Tibial artery (tissue), 4 donors: ENCODE measurements at regions not wholly inside any gene's neighbourhood (a gene's known extent, or its start where the extent isn't known, plus 50 kb on each side); places are given as distances from the start of the nearest gene placed in this dataset.

Experiments used
- DNase-seq, 2 donors: peaks; one replicate each; pipeline ENCODE4 v3.0.0-alpha.2; 2019
- H3K27ac ChIP-seq, 2 donors: fragments of 200-600 bp; sonication (generic) in 1 of 2; 1 replicate in 1 of 2; 2 replicates in 1 of 2; pipeline ENCODE4 v1.5.1; 2018 to 2019; ENCODE audit warnings: mild to moderate bottlenecking in 1 of 2
- H3K27me3 ChIP-seq, 2 donors: fragments of 200-600 bp; sonication (generic) in 1 of 2; one replicate each; pipeline versions ENCODE4 v1.5.1 to v1.6.0; 2016 to 2019
- H3K36me3 ChIP-seq, 3 donors: fragments of 200-600 bp; sonication (generic) in 2 of 3; one replicate each; pipeline ENCODE4 v1.5.1; 2016 to 2019; ENCODE audit warnings: mild to moderate bottlenecking in 2 of 3
- H3K4me1 ChIP-seq, 4 donors: fragments of 200-600 bp; sonication (generic) in 2 of 4; 1 replicate in 3 of 4; 2 replicates in 1 of 4; pipeline ENCODE4 v1.5.1; 2016 to 2019
- H3K4me3 ChIP-seq, 2 donors: fragments of 200-600 bp; sonication (generic) in 1 of 2; 1 replicate in 1 of 2; 2 replicates in 1 of 2; pipeline ENCODE4 v1.5.1; 2018 to 2019; ENCODE audit warnings: mild to moderate bottlenecking in 2 of 2
- H3K9me3 ChIP-seq, 3 donors: fragments of 200-600 bp; sonication (generic) in 1 of 3; one replicate each; pipeline ENCODE4 v1.5.1; 2016 to 2019
- CTCF ChIP-seq, 2 experiments: fragments of 200-600 bp in 1 of 2; fragments of 450-650 bp in 1 of 2; IDR thresholded peaks; one replicate each; pipeline ENCODE4 v1.5.1; 2017 to 2019; ENCODE audit warnings: antibody characterized with exemption in 2 of 2, mild to moderate bottlenecking in 1 of 2, moderate library complexity in 1 of 2
- intact Hi-C: fragments of 100-400 bp; cut with DNase I; formaldehyde crosslinking; loops from one replicate; pipeline ENCODE4 v1.15.0; 2023; ENCODE audit warnings: low total_unique reads

GRCh38 chr18:67001052-67001451, 397.2 kb upstream of the CDH19 start:
- no peak overlapping the region for H3K27ac ChIP-seq
- TF ChIP-seq CTCF (IDR thresholded peaks at IDR 0.05), result no peak
- no peaks in the 10 kb centered on the region for H3K36me3 ChIP-seq
- intact Hi-C loops, result no loop called here
- H3K9me3 ChIP-seq, result no peaks in the 10 kb centered on the region
- DNase-seq, result no peak
- H3K4me1 ChIP-seq, result no peaks in the 10 kb centered on the region
- H3K27me3 ChIP-seq, result no peaks in the 10 kb centered on the region
- H3K4me3 ChIP-seq, result no peak overlapping the region

- H3K27me3 ChIP-seq, result no peaks in the 10 kb centered on the region
- H3K27ac ChIP-seq, result no peak overlapping the region
- H3K4me1 ChIP-seq, result no peaks in the 10 kb centered on the region
- no peak for DNase-seq
- no peaks in the 10 kb centered on the region for H3K36me3 ChIP-seq
- intact Hi-C loops, result no loop called here
- no peak for TF ChIP-seq CTCF (IDR thresholded peaks at IDR 0.05)
- no peak overlapping the region for H3K4me3 ChIP-seq
- H3K9me3 ChIP-seq, result no peaks in the 10 kb centered on the region
Observed at GRCh38 chr18:66999003-66999402, 395.1 kb upstream of the CDH19 start.

GRCh38 chr18:66995270-66995669, 391.4 kb upstream of the CDH19 start:
- no peak overlapping the region for H3K27ac ChIP-seq
- H3K4me3 ChIP-seq, result no peak overlapping the region
- no peak for DNase-seq
- H3K36me3 ChIP-seq, result no peaks in the 10 kb centered on the region
- H3K27me3 ChIP-seq, result no peaks in the 10 kb centered on the region
- no peaks in the 10 kb centered on the region for H3K9me3 ChIP-seq
- intact Hi-C loops, result no loop called here
- no peak for TF ChIP-seq CTCF (IDR thresholded peaks at IDR 0.05)
- no peaks in the 10 kb centered on the region for H3K4me1 ChIP-seq

DNA sequence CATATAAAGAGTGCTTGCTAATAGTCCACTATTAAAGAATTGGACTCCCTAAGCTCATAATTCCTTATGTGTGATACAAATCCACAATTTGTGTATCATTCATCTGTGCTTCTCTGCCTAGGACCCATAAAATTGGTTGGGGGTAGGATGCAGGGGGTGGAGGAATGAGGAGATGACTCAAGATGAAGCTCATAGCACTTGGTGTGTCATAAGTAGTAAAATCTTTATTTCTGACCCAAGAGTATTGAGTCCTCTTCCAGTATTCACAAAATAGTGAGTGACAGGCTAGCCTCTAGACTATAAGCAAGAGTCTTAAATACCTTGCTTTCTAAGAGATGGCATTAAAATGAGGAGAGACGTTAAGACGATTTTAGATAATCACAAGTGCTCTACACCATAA, 390.9 kb upstream of the CDH19 start:
- Histone ChIP-seq H3K4me3 (no peak overlapping the region), H3K27me3 (no peaks in the 10 kb centered on the region), H3K27ac (no peak overlapping the region), H3K36me3 (no peaks in the 10 kb centered on the region), H3K9me3 (no peaks in the 10 kb centered on the region), H3K4me1 (no peaks in the 10 kb centered on the region)
- DNase-seq, result no peak
- intact Hi-C loops, result no loop called here
- TF ChIP-seq CTCF (IDR thresholded peaks at IDR 0.05), result no peak

DNA sequence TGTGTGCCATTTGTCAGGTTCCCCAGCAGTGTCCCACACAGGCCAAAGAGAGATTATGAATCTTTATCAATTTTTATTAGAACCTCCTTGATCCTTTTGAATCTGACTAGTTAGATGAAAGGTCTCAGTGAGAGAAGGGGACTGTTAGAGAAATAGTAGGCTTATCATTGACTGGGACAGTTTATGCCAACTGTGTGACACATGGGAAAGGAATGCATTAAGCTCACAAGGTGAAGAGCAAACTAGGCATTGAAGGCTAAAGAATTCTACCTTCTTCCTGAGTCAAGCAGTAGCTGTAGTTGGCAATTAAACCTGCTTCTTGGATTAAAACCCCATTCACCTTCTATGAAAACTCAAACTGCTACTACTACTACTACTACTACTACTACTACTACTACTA, 389.6 kb upstream of the CDH19 start:
- Histone ChIP-seq H3K36me3 (no peaks in the 10 kb centered on the region), H3K4me3 (no peak overlapping the region), H3K27ac (no peak overlapping the region), H3K27me3 (no peaks in the 10 kb centered on the region), H3K9me3 (no peaks in the 10 kb centered on the region), H3K4me1 (no peaks in the 10 kb centered on the region)
- intact Hi-C loops, result no loop called here
- DNase-seq, result no peak
- no peak for TF ChIP-seq CTCF (IDR thresholded peaks at IDR 0.05)

- TF ChIP-seq CTCF (IDR thresholded peaks at IDR 0.05), result no peak
- Histone ChIP-seq H3K36me3 (no peaks in the 10 kb centered on the region), H3K27ac (no peak overlapping the region), H3K4me3 (no peak overlapping the region), H3K4me1 (no peaks in the 10 kb centered on the region), H3K9me3 (no peaks in the 10 kb centered on the region), H3K27me3 (no peaks in the 10 kb centered on the region)
- DNase-seq, result no peak
- intact Hi-C loops, result no loop called here
Observed at GRCh38 chr18:66990909-66991308, 387.0 kb upstream of the CDH19 start.
